ENCODE measurements at regions not wholly inside any gene's neighbourhood (a gene's known extent, or its start where the extent isn't known, plus 50 kb on each side); places are given as distances from the start of the nearest gene placed in this dataset.

- DNase-seq, result no peak
- Histone ChIP-seq H3K36me3 (no peaks in the 10 kb centered on the region), H3K27me3 (no peaks in the 10 kb centered on the region), H3K9me3 (no peaks in the 10 kb centered on the region), H3K4me3 (no peak overlapping the region), H3K27ac (peak overlapping the region in 1 of 2 donors; percentile 53), H3K4me1 (peaks cover 0 to 5% of the 10 kb centered on the region in 2 donors)
- intact Hi-C loops (cut with DNase I; ENCODE audit: low total_unique reads), result no loop called here
- TF ChIP-seq POLR2A (IDR thresholded peaks at IDR 0.05), result no peak
- TF ChIP-seq CTCF (IDR thresholded peaks at IDR 0.05), result no peak
These were observed 73.7 kb upstream of the ESR1 start for GRCh38 chr6:151733680-151734320.

- no peak overlapping the region for H3K4me3 ChIP-seq
- TF ChIP-seq POLR2A (IDR thresholded peaks at IDR 0.05) (no peak), CTCF (IDR thresholded peaks at IDR 0.05) (no peak)
- intact Hi-C loops (cut with DNase I; ENCODE audit: low total_unique reads), result no loop called here
- no peaks in the 10 kb centered on the region for H3K4me1 ChIP-seq
- no peaks in the 10 kb centered on the region for H3K27me3 ChIP-seq
- no peaks in the 10 kb centered on the region for H3K9me3 ChIP-seq
- DNase-seq, result no peak
- no peaks in the 10 kb centered on the region for H3K36me3 ChIP-seq
- H3K27ac ChIP-seq, result no peak overlapping the region
These were observed 69.2 kb upstream of the ESR1 start for GRCh38 chr6:151738267-151738666.

DNA sequence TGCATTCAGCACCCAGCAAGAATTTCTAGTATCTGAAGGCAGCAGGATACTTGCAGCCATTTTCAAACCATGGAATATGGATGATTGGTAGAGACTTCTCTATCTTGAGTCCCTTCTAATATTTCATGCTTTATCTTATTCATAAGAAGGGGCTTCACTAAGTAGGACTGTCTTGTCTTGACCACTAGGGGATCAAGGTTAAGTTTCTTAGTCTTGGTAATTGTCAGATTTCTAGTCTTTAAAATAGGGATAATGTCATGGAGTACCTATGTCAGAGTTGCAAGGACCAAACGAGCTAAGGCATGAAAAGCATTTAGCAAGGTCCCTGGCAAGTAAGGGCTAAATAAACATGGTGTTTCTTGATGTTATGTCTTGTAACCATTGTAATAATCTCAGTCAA, 68.5 kb upstream of the ESR1 start:
- Histone ChIP-seq H3K27ac (no peak overlapping the region), H3K4me3 (no peak overlapping the region), H3K27me3 (no peaks in the 10 kb centered on the region), H3K36me3 (no peaks in the 10 kb centered on the region), H3K4me1 (no peaks in the 10 kb centered on the region), H3K9me3 (no peaks in the 10 kb centered on the region)
- DNase-seq, result no peak
- TF ChIP-seq POLR2A (IDR thresholded peaks at IDR 0.05) (no peak), CTCF (IDR thresholded peaks at IDR 0.05) (no peak)
- intact Hi-C loops (cut with DNase I; ENCODE audit: low total_unique reads), result no loop called here

GRCh38 chr6:151740820-151741219, 66.7 kb upstream of the ESR1 start:
- Histone ChIP-seq H3K4me1 (no peaks in the 10 kb centered on the region), H3K9me3 (no peaks in the 10 kb centered on the region), H3K27ac (no peak overlapping the region), H3K36me3 (no peaks in the 10 kb centered on the region), H3K4me3 (no peak overlapping the region), H3K27me3 (no peaks in the 10 kb centered on the region)
- intact Hi-C loops (cut with DNase I; ENCODE audit: low total_unique reads), result no loop called here
- no peak for TF ChIP-seq CTCF (IDR thresholded peaks at IDR 0.05)
- no peak for TF ChIP-seq POLR2A (IDR thresholded peaks at IDR 0.05)
- DNase-seq, result no peak

GRCh38 chr6:151747896-151748295, 59.6 kb upstream of the ESR1 start:
- DNase-seq, result no peak
- Histone ChIP-seq H3K27ac (no peak overlapping the region), H3K9me3 (no peaks in the 10 kb centered on the region), H3K4me1 (peaks cover 0 to 3% of the 10 kb centered on the region in 2 donors), H3K4me3 (no peak overlapping the region), H3K36me3 (no peaks in the 10 kb centered on the region), H3K27me3 (no peaks in the 10 kb centered on the region)
- intact Hi-C loops (cut with DNase I; ENCODE audit: low total_unique reads), result no loop called here
- TF ChIP-seq POLR2A (IDR thresholded peaks at IDR 0.05), result no peak
- TF ChIP-seq CTCF (IDR thresholded peaks at IDR 0.05), result no peak
